ENCODE measurements at regions not wholly inside any gene's neighbourhood (a gene's known extent, or its start where the extent isn't known, plus 50 kb on each side); places are given as distances from the start of the nearest gene placed in this dataset.

DNA sequence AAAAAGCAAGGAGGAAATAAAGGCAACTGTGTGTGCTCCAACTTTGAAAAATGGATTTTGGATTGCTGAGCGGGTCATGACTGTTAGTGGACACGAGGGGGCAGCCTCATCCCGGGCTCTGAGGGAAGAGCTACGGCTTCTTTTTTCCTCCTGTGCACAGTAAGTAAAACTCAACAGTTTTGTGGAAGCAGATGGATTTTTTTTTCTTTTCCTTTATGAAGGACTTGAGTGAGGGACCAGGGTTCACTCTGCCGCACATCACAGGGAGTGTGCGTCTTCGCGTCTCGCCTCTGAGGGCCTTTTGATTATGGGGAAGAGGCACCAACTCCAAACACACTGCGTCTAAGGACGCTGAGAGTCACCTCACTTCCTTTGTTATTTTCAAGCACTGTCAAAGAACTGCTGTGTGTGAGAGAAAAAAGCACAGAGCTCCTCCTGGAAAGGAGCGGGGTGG, 80.3 kb upstream of the GOT2 start:
- TF ChIP-seq, protein P1, sequence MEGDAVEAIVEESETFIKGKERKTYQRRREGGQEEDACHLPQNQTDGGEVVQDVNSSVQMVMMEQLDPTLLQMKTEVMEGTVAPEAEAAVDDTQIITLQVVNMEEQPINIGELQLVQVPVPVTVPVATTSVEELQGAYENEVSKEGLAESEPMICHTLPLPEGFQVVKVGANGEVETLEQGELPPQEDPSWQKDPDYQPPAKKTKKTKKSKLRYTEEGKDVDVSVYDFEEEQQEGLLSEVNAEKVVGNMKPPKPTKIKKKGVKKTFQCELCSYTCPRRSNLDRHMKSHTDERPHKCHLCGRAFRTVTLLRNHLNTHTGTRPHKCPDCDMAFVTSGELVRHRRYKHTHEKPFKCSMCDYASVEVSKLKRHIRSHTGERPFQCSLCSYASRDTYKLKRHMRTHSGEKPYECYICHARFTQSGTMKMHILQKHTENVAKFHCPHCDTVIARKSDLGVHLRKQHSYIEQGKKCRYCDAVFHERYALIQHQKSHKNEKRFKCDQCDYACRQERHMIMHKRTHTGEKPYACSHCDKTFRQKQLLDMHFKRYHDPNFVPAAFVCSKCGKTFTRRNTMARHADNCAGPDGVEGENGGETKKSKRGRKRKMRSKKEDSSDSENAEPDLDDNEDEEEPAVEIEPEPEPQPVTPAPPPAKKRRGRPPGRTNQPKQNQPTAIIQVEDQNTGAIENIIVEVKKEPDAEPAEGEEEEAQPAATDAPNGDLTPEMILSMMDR (IDR thresholded peaks at IDR 0.05) = peak; percentile 62 to 93 (median 82)
- TF ChIP-seq POLR2A (IDR thresholded peaks at IDR 0.05) = no peak
